GM12878 (cell line): ENCODE measurements at regions not wholly inside any gene's neighbourhood (a gene's known extent, or its start where the extent isn't known, plus 50 kb on each side); places are given as distances from the start of the nearest gene placed in this dataset.

Experiments
- BHLHE40 ChIP-seq, 2 experiments: fragments of 450-650 bp in 1 of 2; IDR thresholded peaks; 2 replicates each; pipeline ENCODE4 v1.6.1; 2011 to 2017; ENCODE audit warnings: low read depth in 2 of 2, borderline replicate concordance in 1 of 2, improper control_type of control experiment in 1 of 2, low read length in 1 of 2, mild to moderate bottlenecking in 1 of 2
- CBFB ChIP-seq: IDR thresholded peaks from 2 replicates; pipeline ENCODE4 v1.6.1; 2016; ENCODE audit warnings: antibody characterized with exemption, low read depth
- ELK1 ChIP-seq: IDR thresholded peaks from 2 replicates; pipeline ENCODE4 v1.6.1; 2012; ENCODE audit warnings: low read depth, low read length, improper control_type of control experiment
- IRF4 ChIP-seq: IDR thresholded peaks from 2 replicates; pipeline ENCODE4 v1.6.1; 2011; ENCODE audit warnings: low read depth, low read length
- JUNB ChIP-seq: IDR thresholded peaks from 2 replicates; pipeline ENCODE4 v1.6.1; 2016; ENCODE audit warnings: antibody characterized with exemption, mild to moderate bottlenecking
- MEF2A ChIP-seq: IDR thresholded peaks from 2 replicates; pipeline ENCODE4 v1.6.1; 2011; ENCODE audit warnings: low read depth, mild to moderate bottlenecking, low read length, moderate library complexity; ENCODE audit not compliant: insufficient read depth
- MTA2 ChIP-seq: fragments of 450-650 bp; IDR thresholded peaks from 2 replicates; pipeline ENCODE4 v1.6.1; 2016; ENCODE audit warnings: low read depth, mild to moderate bottlenecking, moderate library complexity
- NRF1 ChIP-seq: conservative IDR thresholded peaks from 2 replicates; pipeline ENCODE4 v1.6.1; 2011; ENCODE audit warnings: mild to moderate bottlenecking, low read depth, low read length, improper control_type of control experiment
- SPI1 ChIP-seq: IDR thresholded peaks from 2 replicates; pipeline ENCODE4 v1.6.1; 2011; ENCODE audit warnings: low read depth, mild to moderate bottlenecking, low read length, moderate library complexity, borderline replicate concordance; ENCODE audit not compliant: insufficient read depth
- SREBF2 ChIP-seq: IDR thresholded peaks from 2 replicates; pipeline ENCODE4 v1.6.1; 2012; ENCODE audit warnings: mild to moderate bottlenecking, low read length
- YBX1 ChIP-seq: fragments of 450-650 bp; IDR thresholded peaks from 2 replicates; pipeline ENCODE4 v1.6.1; 2016; ENCODE audit warnings: antibody characterized with exemption
- TF ChIP-seq, protein P1 (sequence below): IDR thresholded peaks from 2 replicates; pipeline ENCODE4 v1.6.1; 2012; ENCODE audit warnings: low read depth, low read length, improper control_type of control experiment
- TF ChIP-seq, protein P2 (sequence below), 3 experiments: IDR thresholded peaks in 2 of 3; conservative IDR thresholded peaks in 1 of 3; 2 replicates each; pipeline ENCODE4 v1.5.1; 2011; ENCODE audit warnings: low read depth in 3 of 3, low read length in 3 of 3, mild to moderate bottlenecking in 3 of 3, control low read depth in 2 of 3, moderate library complexity in 2 of 3, inconsistent platforms in 1 of 3, mixed read lengths in 1 of 3; ENCODE audit not compliant: control insufficient read depth in 2 of 3, insufficient read depth in 1 of 3; ENCODE audit errors: extremely low read depth in 1 of 3
- TF ChIP-seq, protein P3 (sequence below): fragments of 450-650 bp; IDR thresholded peaks from 2 replicates; pipeline ENCODE4 v1.6.1; 2017; ENCODE audit warnings: mild to moderate bottlenecking, moderate library complexity
- TF ChIP-seq, protein P4 (sequence below): IDR thresholded peaks from 2 replicates; pipeline ENCODE4 v1.6.1; 2012; ENCODE audit warnings: low read depth, low read length, improper control_type of control experiment
- TF ChIP-seq, protein P5 (sequence below): fragments of 450-650 bp; IDR thresholded peaks from 2 replicates; pipeline ENCODE4 v1.6.1; 2016; ENCODE audit warnings: mild to moderate bottlenecking

GRCh38 chr3:18740631-18741583 is 315.8 kb upstream of the SATB1 start (continued):
- TF ChIP-seq, protein P1, sequence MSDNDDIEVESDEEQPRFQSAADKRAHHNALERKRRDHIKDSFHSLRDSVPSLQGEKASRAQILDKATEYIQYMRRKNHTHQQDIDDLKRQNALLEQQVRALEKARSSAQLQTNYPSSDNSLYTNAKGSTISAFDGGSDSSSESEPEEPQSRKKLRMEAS, result no peak
- TF ChIP-seq ELK1 (no peak), MEF2A (0 out of 2 replicates have a peak, but pooled peaks have one; percentile 26), NRF1 (no peak), JUNB (peak; percentile 51), MTA2 (peak; percentile 99), SREBF2 (no peak), YBX1 (no peak), BHLHE40 (IDR thresholded peaks at IDR 0.05; ENCODE audit: borderline replicate concordance in 1 of 2, low read depth in 2 of 2, low read length in 1 of 2) (peak; percentile 94 to 95), CBFB (peak; percentile 63), IRF4 (0 out of 2 replicates have a peak, but pooled peaks have one; percentile 41), SPI1 (peak; percentile 3; the same call in 1 of the 2 replicates)
- TF ChIP-seq, protein P2, sequence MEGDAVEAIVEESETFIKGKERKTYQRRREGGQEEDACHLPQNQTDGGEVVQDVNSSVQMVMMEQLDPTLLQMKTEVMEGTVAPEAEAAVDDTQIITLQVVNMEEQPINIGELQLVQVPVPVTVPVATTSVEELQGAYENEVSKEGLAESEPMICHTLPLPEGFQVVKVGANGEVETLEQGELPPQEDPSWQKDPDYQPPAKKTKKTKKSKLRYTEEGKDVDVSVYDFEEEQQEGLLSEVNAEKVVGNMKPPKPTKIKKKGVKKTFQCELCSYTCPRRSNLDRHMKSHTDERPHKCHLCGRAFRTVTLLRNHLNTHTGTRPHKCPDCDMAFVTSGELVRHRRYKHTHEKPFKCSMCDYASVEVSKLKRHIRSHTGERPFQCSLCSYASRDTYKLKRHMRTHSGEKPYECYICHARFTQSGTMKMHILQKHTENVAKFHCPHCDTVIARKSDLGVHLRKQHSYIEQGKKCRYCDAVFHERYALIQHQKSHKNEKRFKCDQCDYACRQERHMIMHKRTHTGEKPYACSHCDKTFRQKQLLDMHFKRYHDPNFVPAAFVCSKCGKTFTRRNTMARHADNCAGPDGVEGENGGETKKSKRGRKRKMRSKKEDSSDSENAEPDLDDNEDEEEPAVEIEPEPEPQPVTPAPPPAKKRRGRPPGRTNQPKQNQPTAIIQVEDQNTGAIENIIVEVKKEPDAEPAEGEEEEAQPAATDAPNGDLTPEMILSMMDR (IDR thresholded peaks at IDR 0.05 in 2 of 3, conservative IDR thresholded peaks at IDR 0.05 in 1 of 3; ENCODE audit: control insufficient read depth in 2 of 3, extremely low read depth in 1 of 3, insufficient read depth in 1 of 3, low read depth in 3 of 3, low read length in 3 of 3), result no peak
- TF ChIP-seq, protein P3, sequence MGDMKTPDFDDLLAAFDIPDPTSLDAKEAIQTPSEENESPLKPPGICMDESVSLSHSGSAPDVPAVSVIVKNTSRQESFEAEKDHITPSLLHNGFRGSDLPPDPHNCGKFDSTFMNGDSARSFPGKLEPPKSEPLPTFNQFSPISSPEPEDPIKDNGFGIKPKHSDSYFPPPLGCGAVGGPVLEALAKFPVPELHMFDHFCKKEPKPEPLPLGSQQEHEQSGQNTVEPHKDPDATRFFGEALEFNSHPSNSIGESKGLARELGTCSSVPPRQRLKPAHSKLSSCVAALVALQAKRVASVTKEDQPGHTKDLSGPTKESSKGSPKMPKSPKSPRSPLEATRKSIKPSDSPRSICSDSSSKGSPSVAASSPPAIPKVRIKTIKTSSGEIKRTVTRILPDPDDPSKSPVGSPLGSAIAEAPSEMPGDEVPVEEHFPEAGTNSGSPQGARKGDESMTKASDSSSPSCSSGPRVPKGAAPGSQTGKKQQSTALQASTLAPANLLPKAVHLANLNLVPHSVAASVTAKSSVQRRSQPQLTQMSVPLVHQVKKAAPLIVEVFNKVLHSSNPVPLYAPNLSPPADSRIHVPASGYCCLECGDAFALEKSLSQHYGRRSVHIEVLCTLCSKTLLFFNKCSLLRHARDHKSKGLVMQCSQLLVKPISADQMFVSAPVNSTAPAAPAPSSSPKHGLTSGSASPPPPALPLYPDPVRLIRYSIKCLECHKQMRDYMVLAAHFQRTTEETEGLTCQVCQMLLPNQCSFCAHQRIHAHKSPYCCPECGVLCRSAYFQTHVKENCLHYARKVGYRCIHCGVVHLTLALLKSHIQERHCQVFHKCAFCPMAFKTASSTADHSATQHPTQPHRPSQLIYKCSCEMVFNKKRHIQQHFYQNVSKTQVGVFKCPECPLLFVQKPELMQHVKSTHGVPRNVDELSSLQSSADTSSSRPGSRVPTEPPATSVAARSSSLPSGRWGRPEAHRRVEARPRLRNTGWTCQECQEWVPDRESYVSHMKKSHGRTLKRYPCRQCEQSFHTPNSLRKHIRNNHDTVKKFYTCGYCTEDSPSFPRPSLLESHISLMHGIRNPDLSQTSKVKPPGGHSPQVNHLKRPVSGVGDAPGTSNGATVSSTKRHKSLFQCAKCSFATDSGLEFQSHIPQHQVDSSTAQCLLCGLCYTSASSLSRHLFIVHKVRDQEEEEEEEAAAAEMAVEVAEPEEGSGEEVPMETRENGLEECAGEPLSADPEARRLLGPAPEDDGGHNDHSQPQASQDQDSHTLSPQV, result no peak
- TF ChIP-seq, protein P4, sequence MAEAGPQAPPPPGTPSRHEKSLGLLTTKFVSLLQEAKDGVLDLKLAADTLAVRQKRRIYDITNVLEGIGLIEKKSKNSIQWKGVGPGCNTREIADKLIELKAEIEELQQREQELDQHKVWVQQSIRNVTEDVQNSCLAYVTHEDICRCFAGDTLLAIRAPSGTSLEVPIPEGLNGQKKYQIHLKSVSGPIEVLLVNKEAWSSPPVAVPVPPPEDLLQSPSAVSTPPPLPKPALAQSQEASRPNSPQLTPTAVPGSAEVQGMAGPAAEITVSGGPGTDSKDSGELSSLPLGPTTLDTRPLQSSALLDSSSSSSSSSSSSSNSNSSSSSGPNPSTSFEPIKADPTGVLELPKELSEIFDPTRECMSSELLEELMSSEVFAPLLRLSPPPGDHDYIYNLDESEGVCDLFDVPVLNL, result no peak
- TF ChIP-seq, protein P5, sequence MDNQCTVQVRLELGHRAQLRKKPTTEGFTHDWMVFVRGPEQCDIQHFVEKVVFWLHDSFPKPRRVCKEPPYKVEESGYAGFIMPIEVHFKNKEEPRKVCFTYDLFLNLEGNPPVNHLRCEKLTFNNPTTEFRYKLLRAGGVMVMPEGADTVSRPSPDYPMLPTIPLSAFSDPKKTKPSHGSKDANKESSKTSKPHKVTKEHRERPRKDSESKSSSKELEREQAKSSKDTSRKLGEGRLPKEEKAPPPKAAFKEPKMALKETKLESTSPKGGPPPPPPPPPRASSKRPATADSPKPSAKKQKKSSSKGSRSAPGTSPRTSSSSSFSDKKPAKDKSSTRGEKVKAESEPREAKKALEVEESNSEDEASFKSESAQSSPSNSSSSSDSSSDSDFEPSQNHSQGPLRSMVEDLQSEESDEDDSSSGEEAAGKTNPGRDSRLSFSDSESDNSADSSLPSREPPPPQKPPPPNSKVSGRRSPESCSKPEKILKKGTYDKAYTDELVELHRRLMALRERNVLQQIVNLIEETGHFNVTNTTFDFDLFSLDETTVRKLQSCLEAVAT, result no peak
